Urothelium cell line (cell line): ENCODE measurements at regions not wholly inside any gene's neighbourhood (a gene's known extent, or its start where the extent isn't known, plus 50 kb on each side); places are given as distances from the start of the nearest gene placed in this dataset.
A peak's percentile ranks its signal among the peaks of the same experiment; 100 is the strongest.

Source experiments
- DNase-seq: peaks from one replicate; pipeline ENCODE4 v3.0.0; 2011; ENCODE audit warnings: low spot score, mixed read lengths
- FAIRE-seq: peaks from 2 replicates; lab custom pipeline; 2011; peaks lifted over from hg19 to GRCh38; lab: Jason Lieb, UNC

DNA sequence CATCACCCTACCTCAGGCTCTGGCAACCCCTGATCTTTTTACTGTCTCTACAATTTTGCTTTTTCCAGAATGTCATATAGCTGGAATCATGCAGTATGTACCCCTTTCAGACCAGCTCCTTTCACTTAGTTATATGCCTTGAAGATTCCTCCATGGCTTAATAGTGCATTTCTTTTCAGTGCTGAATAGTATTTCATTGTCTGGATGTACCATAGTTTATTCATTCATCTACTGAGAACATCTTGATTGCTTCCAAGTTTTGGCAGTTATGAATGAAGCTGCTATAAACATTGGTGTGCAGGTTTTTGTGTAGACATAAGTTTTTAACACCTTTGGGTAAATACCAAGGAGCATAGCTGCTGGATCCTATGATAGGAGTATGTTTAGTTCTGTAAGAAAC lies 50.8 kb upstream of the ANP32A start:
- peak; percentile 35 for FAIRE-seq
- DNase-seq: no peak

DNA sequence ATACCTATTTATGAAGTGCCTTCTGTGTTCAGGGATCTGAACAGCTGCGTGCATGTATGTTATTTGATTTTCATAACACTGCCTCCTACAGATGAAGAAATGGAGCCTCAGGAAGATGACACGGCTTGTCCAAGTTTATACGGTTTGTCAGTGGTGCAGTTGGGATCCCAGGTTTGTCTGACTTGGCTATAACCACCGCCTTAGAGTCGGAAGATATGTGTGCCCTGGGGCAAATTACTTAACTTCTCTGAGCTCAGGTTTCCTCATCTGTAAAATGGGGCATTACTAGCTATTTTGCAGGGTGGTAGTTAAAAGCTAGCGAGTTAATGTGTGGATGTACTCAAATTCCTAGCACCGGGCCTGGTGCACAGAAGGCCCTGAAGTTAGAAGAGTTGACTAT lies 54.1 kb upstream of the ANP32A start:
- FAIRE-seq (no peak), DNase-seq (no peak)

GRCh38 chr15:68875377-68876116 lies 54.8 kb upstream of the SPESP1 start:
- DNase-seq (peak; percentile 90), FAIRE-seq (peak; percentile 82)

- DNase-seq (no peak), FAIRE-seq (no peak)
These were observed 52.7 kb upstream of the SPESP1 start for GRCh38 chr15:68877626-68878025.

GRCh38 chr15:68880382-68880781 lies 49.9 kb upstream of the SPESP1 start:
- DNase-seq (no peak), FAIRE-seq (no peak)
